Uterus (tissue), 2 donors: ENCODE measurements at regions not wholly inside any gene's neighbourhood (a gene's known extent, or its start where the extent isn't known, plus 50 kb on each side); places are given as distances from the start of the nearest gene placed in this dataset.

Experiments used
- CTCF ChIP-seq, 4 experiments: fragments of 200-600 bp in 2 of 4; fragments of 450-650 bp in 2 of 4; sonication (generic) in 2 of 4; IDR thresholded peaks; one replicate each; pipeline ENCODE4 v1.5.1; 2016 to 2019; ENCODE audit warnings: antibody characterized with exemption in 4 of 4, mild to moderate bottlenecking in 2 of 4, moderate library complexity in 1 of 4
- POLR2A ChIP-seq, 2 donors: fragments of 450-650 bp; IDR thresholded peaks; one replicate each; pipeline ENCODE4 v1.6.1; 2016; ENCODE audit warnings: antibody characterized with exemption in 2 of 2, mild to moderate bottlenecking in 1 of 2, moderate library complexity in 1 of 2

DNA sequence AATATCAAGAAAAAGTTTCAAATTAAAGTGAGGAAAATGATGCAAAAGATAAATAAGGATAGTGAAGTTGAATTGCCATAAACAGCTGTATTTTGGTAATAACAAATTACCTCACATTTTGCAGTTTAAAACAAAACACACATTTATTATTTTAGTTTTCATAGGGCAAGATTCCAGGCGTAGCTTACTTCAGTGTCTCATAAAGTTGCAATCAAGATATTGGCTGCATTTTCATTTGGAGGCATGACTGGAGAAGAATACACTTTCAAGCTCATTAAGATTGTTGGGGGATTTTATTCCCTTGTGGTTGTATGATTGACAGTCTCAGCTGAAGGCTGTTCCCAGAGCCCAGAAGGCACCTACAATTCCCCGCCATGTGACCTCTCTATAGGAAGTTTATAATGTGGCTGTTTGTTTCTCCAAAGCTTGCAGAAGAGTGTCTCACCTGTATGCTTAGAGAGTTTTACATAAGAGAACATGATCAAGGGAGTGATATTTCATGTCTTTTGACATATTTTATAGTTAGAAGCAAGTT, 151.4 kb downstream of the OTOL1 start:
- TF ChIP-seq CTCF (IDR thresholded peaks at IDR 0.05), result no peak
- TF ChIP-seq POLR2A (IDR thresholded peaks at IDR 0.05), result no peak
